AG10803 (cell line): ENCODE measurements at regions not wholly inside any gene's neighbourhood (a gene's known extent, or its start where the extent isn't known, plus 50 kb on each side); places are given as distances from the start of the nearest gene placed in this dataset.

Experiments
- DNase-seq: peaks from one replicate; pipeline ENCODE4 v3.0.0; 2010; ENCODE audit warnings: low read depth
- H3K4me3 ChIP-seq: 2 replicates; pipeline ENCODE4 v1.5.1; 2011; ENCODE audit warnings: mild to moderate bottlenecking, low read length, control low read depth
- CTCF ChIP-seq: conservative IDR thresholded peaks from 2 replicates; pipeline ENCODE4 v1.5.1; 2011; ENCODE audit warnings: mild to moderate bottlenecking, low read length, control low read depth, inconsistent platforms

- TF ChIP-seq CTCF: no peak
- no peak for DNase-seq
- no peak overlapping the region for H3K4me3 ChIP-seq
Measured at GRCh38 chr19:5220866-5221265, 119.7 kb downstream of the PTPRS start.

GRCh38 chr19:5220361-5220760 lies 120.3 kb downstream of the PTPRS start:
- no peak for TF ChIP-seq CTCF
- no peak overlapping the region for H3K4me3 ChIP-seq
- no peak for DNase-seq

- H3K4me3 ChIP-seq: no peak overlapping the region
- DNase-seq: no peak
- no peak for TF ChIP-seq CTCF
Measured at GRCh38 chr19:5219551-5220304, 120.9 kb downstream of the PTPRS start.

- TF ChIP-seq CTCF: no peak
- no peak overlapping the region for H3K4me3 ChIP-seq
- no peak for DNase-seq
Measured at GRCh38 chr19:5218963-5219530, 121.6 kb downstream of the PTPRS start.

GRCh38 chr19:5218255-5218855 lies 122.3 kb downstream of the PTPRS start:
- TF ChIP-seq CTCF: no peak
- H3K4me3 ChIP-seq: no peak overlapping the region
- DNase-seq: no peak

- H3K4me3 ChIP-seq: no peak overlapping the region
- DNase-seq: no peak
- no peak for TF ChIP-seq CTCF
Measured at GRCh38 chr19:5217171-5217570, 123.4 kb downstream of the PTPRS start.
